Gastroesophageal sphincter (tissue), 3 donors: ENCODE measurements at regions not wholly inside any gene's neighbourhood (a gene's known extent, or its start where the extent isn't known, plus 50 kb on each side); places are given as distances from the start of the nearest gene placed in this dataset.
A peak's percentile ranks its signal among the peaks of the same experiment; 100 is the strongest.

Source experiments
- CTCF ChIP-seq, 4 experiments: fragments of 200-600 bp in 2 of 4; fragments of 450-650 bp in 2 of 4; sonication (generic) in 1 of 4; IDR thresholded peaks; one replicate each; pipeline ENCODE4 v1.5.1; 2017 to 2019; ENCODE audit warnings: antibody characterized with exemption in 4 of 4, mild to moderate bottlenecking in 2 of 4, moderate library complexity in 2 of 4
- POLR2A ChIP-seq, 2 donors: fragments of 450-650 bp; IDR thresholded peaks; one replicate each; pipeline ENCODE4 v1.6.1; 2017; ENCODE audit warnings: antibody characterized with exemption in 2 of 2, mild to moderate bottlenecking in 2 of 2, moderate library complexity in 1 of 2
- POLR2AphosphoS5 ChIP-seq: sonication (generic); formaldehyde crosslinking; IDR thresholded peaks from one replicate; pipeline ENCODE4 v1.6.1; 2017; ENCODE audit warnings: antibody characterized with exemption

DNA sequence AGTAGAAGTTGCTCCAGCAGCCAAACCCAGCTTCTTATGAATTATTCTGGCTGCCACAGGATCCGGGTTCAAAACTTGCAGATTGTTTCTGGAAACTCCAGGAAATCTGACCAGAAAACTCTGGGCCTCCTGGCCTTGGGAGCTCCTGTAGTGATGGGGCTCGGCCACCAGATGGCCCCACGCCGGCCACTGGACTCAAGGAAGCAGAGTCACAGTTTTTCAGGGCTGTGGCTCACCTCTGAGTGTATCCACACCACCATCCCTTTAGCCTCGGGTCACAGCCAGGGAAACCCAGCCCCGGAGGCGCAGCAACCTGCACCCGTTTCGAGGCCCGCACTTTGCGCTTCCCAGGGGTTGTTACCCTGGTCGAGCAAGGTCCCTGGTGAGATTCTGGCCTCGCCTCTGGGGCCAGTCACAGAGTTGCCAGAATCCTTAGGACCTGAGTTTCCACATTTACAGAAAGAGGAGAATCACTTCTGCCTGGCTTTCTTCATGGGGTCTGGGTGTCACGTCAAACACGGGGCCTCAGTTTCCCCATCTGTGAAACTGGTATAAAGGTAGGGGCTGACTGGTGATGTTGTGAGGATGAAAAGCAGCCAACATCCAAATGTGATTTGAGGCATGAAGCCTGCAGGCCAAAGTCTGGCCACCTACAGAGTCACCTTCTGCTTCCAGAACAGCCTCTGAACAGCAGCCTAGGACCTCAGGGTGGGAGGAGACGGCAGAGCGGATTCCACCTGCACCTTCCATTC is 53.5 kb upstream of the LCTL start:
- TF ChIP-seq CTCF (IDR thresholded peaks at IDR 0.05) (peak in 3 of 4 experiments; percentile 76 to 95 (median 85)), POLR2AphosphoS5 (no peak), POLR2A (IDR thresholded peaks at IDR 0.05) (no peak)
